GM12878 (cell line): ENCODE measurements at regions not wholly inside any gene's neighbourhood (a gene's known extent, or its start where the extent isn't known, plus 50 kb on each side); places are given as distances from the start of the nearest gene placed in this dataset.

Experiments used
- ATAC-seq: fragments of 200-7000 bp; cut with Tn5 transposase; 3 replicates; pipeline ENCODE4 v1.9.1; 2020; ENCODE audit warnings: mild to moderate bottlenecking, moderate library complexity
- BruUV-seq: library from RNA; stranded (reverse); fragments of 400-500 nt; replicated peaks from 2 replicates; lab custom pipeline; 2021; lab: Mats Ljungman, UMichigan
- CTCF ChIA-PET: fragments of 300-600 bp; sonication (Branson Sonifier 250); formaldehyde crosslinking; extraction: SDS; loops from one replicate; lab custom pipeline; 2021; ENCODE audit warnings: inconsistent platforms; lab: Yijun Ruan, JAX
- POLR2A ChIA-PET: fragments of 350-600 bp; formaldehyde crosslinking; extraction: SDS; loops from one replicate; lab custom pipeline; 2021; ENCODE audit warnings: inconsistent platforms; lab: Charles Lee
- RAD21 ChIA-PET: fragments of 300-600 bp; sonication (Branson Sonifier 250); formaldehyde crosslinking; loops from one replicate; lab custom pipeline; 2023; ENCODE audit warnings: antibody characterized with exemption; ENCODE audit not compliant: unreplicated experiment; lab: Charles Lee
- SMC1A ChIA-PET: fragments of 300-600 bp; sonication (Branson Sonifier 250); formaldehyde crosslinking; loops from one replicate; lab custom pipeline; 2023; ENCODE audit not compliant: unreplicated experiment, uncharacterized antibody; lab: Charles Lee
- DNase-seq: peaks from one replicate; pipeline ENCODE4 v3.0.0-alpha.2; 2011; ENCODE audit warnings: low read depth, low spot score
- FAIRE-seq: peaks from 3 replicates; lab custom pipeline; 2011; peaks lifted over from hg19 to GRCh38; lab: Jason Lieb, UNC
- H2AFZ ChIP-seq: 2 replicates; pipeline ENCODE4 v1.6.0; 2011; ENCODE audit warnings: low read depth, low read length, control low read depth; ENCODE audit not compliant: control insufficient read depth
- H3K27ac ChIP-seq: 2 replicates; pipeline ENCODE4 v1.5.1; 2011; ENCODE audit warnings: control low read depth; ENCODE audit not compliant: control insufficient read depth, insufficient read depth
- H3K27me3 ChIP-seq, 2 experiments: replicated peaks in 1 of 2; 2 replicates each; pipeline versions ENCODE4 v1.6.0 to v1.6.1; 2011; ENCODE audit warnings: low read length in 1 of 2; ENCODE audit not compliant: control insufficient read depth in 2 of 2, insufficient read depth in 2 of 2
- H3K36me3 ChIP-seq, 2 experiments: 2 replicates each; pipeline ENCODE4 v1.5.1; 2011; ENCODE audit warnings: low read length in 1 of 2; ENCODE audit not compliant: control insufficient read depth in 2 of 2, insufficient read depth in 2 of 2
- H3K4me1 ChIP-seq: 2 replicates; pipeline ENCODE4 v1.6.1; 2011; ENCODE audit warnings: mild to moderate bottlenecking, low read length, moderate library complexity, mixed read lengths; ENCODE audit not compliant: control insufficient read depth, insufficient read depth
- H3K4me2 ChIP-seq: 2 replicates; pipeline ENCODE4 v1.6.0; 2011; ENCODE audit warnings: control low read depth; ENCODE audit not compliant: control insufficient read depth, insufficient read depth
- H3K4me3 ChIP-seq: fragments of 200-600 bp; sonication (generic); 2 replicates; pipeline ENCODE4 v1.5.1; 2016
- H3K79me2 ChIP-seq: 2 replicates; pipeline ENCODE4 v1.6.0; 2011; ENCODE audit warnings: low read length; ENCODE audit not compliant: control insufficient read depth, insufficient read depth
- H3K9ac ChIP-seq: 2 replicates; pipeline ENCODE4 v1.8.0; 2011; ENCODE audit warnings: low read length, control low read depth, mixed read lengths; ENCODE audit not compliant: control insufficient read depth, insufficient read depth
- H3K9me3 ChIP-seq: replicated peaks from 3 replicates; pipeline ENCODE4 v1.5.1; 2011; ENCODE audit warnings: mild to moderate bottlenecking, low read length; ENCODE audit not compliant: control insufficient read depth, insufficient read depth
- H4K20me1 ChIP-seq: 2 replicates; pipeline ENCODE4 v1.6.0; 2011; ENCODE audit not compliant: control insufficient read depth, insufficient read depth
- BACH1 ChIP-seq: fragments of 450-650 bp; IDR thresholded peaks from 2 replicates; pipeline ENCODE4 v1.6.1; 2017; ENCODE audit warnings: mild to moderate bottlenecking, borderline replicate concordance
- CBFB ChIP-seq: IDR thresholded peaks from 2 replicates; pipeline ENCODE4 v1.6.1; 2016; ENCODE audit warnings: antibody characterized with exemption, low read depth
- EED ChIP-seq: sonication (generic); IDR thresholded peaks from 2 replicates; pipeline ENCODE4 v1.6.1; 2016; ENCODE audit warnings: antibody characterized with exemption, low read depth
- KDM1A ChIP-seq: fragments of 200-600 bp; sonication (generic); IDR thresholded peaks from 2 replicates; pipeline ENCODE4 v1.6.1; 2016; ENCODE audit warnings: borderline replicate concordance
- NR2C2 ChIP-seq: IDR thresholded peaks from 2 replicates; pipeline ENCODE4 v1.6.1; 2011; ENCODE audit warnings: borderline replicate concordance, low read depth; ENCODE audit not compliant: control insufficient read depth, insufficient read length
- RUNX3 ChIP-seq: IDR thresholded peaks from 2 replicates; pipeline ENCODE4 v1.6.1; 2012; ENCODE audit warnings: low read length, inconsistent platforms
- SIX5 ChIP-seq: IDR thresholded peaks from 2 replicates; pipeline ENCODE4 v1.6.1; 2011; ENCODE audit warnings: mild to moderate bottlenecking, low read depth, low read length, moderate library complexity; ENCODE audit not compliant: severe bottlenecking
- TCF3 ChIP-seq: IDR thresholded peaks from 2 replicates; pipeline ENCODE4 v1.6.1; 2012; ENCODE audit warnings: low read depth, mild to moderate bottlenecking, low read length, borderline replicate concordance; ENCODE audit not compliant: insufficient read depth
- WGBS: methylation state at CpG from one replicate; pipeline ENCODE4 v1.1.6; 2016; ENCODE audit warnings: low lambda C conversion rate; ENCODE audit not compliant: insufficient replicate concordance, insufficient coverage; ENCODE audit errors: missing lambda C conversion rate; 5-methylcytosine and 5-hydroxymethylcytosine counted together
- in situ Hi-C: fragments of 300-500 bp; cut with MboI; formaldehyde crosslinking; loops from 9 replicates; pipeline ENCODE4 v1.14.3; 2018; ENCODE audit warnings: mixed read lengths
- intact Hi-C: fragments of 100-400 bp; cut with micrococcal nuclease; formaldehyde crosslinking; loops from one replicate; pipeline ENCODE4 v1.14.2; 2022; ENCODE audit not compliant: unreplicated experiment
- TF ChIP-seq, protein P1 (sequence below): fragments of 450-650 bp; IDR thresholded peaks from 2 replicates; pipeline ENCODE4 v1.6.1; 2016; ENCODE audit warnings: mild to moderate bottlenecking
- TF ChIP-seq, protein P2 (sequence below): IDR thresholded peaks from 2 replicates; pipeline ENCODE4 v1.6.1; 2012; ENCODE audit warnings: low read depth, low read length, improper control_type of control experiment
- TF ChIP-seq, protein P3 (sequence below): fragments of 450-650 bp; IDR thresholded peaks from 2 replicates; pipeline ENCODE4 v1.6.1; 2017; ENCODE audit warnings: mild to moderate bottlenecking, moderate library complexity

DNA sequence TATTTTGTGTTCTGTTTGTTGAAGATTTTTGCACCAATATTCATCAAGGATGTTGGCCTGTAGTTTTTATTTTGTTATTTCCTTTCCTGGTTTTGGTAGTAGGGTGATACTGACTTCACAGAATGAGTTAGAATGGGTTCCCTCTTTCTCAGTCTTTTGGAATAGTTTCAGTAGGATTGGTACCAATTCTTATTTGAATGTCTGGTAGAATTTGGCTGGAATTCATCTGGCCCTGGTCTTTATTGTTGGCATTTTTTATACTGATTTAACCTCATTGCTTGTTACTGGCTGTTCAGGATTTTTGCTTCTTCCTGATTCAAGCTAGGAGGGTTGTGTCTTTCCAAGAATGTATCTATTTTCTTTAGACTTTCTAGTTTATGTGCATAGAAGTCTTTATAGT lies 263.7 kb downstream of the SOX11 start:
- Histone ChIP-seq H3K36me3 (no peaks in the 10 kb centered on the region), H3K4me1 (no peaks in the 10 kb centered on the region), H3K4me2 (no peak overlapping the region), H3K4me3 (no peak overlapping the region), H3K27me3 (no peaks in the 10 kb centered on the region), H2AFZ (no peak overlapping the region), H3K79me2 (no peaks in the 10 kb centered on the region), H3K27ac (no peak overlapping the region), H4K20me1 (no peaks in the 10 kb centered on the region), H3K9me3 (no peaks in the 10 kb centered on the region), H3K9ac (no peak overlapping the region)
- intact Hi-C loops (no loop called here), in situ Hi-C loops (no loop called here)
- ATAC-seq (no peak), FAIRE-seq (no peak), DNase-seq (no peak)
- no TSS peak for BruUV-seq
- no peak for TF ChIP-seq NR2C2
- TF ChIP-seq KDM1A, result no peak
- RAD21 ChIA-PET, result no interaction called here
- POLR2A ChIA-PET, result no interaction called here
- SMC1A ChIA-PET, result no interaction called here
- CTCF ChIA-PET, result no interaction called here

DNA sequence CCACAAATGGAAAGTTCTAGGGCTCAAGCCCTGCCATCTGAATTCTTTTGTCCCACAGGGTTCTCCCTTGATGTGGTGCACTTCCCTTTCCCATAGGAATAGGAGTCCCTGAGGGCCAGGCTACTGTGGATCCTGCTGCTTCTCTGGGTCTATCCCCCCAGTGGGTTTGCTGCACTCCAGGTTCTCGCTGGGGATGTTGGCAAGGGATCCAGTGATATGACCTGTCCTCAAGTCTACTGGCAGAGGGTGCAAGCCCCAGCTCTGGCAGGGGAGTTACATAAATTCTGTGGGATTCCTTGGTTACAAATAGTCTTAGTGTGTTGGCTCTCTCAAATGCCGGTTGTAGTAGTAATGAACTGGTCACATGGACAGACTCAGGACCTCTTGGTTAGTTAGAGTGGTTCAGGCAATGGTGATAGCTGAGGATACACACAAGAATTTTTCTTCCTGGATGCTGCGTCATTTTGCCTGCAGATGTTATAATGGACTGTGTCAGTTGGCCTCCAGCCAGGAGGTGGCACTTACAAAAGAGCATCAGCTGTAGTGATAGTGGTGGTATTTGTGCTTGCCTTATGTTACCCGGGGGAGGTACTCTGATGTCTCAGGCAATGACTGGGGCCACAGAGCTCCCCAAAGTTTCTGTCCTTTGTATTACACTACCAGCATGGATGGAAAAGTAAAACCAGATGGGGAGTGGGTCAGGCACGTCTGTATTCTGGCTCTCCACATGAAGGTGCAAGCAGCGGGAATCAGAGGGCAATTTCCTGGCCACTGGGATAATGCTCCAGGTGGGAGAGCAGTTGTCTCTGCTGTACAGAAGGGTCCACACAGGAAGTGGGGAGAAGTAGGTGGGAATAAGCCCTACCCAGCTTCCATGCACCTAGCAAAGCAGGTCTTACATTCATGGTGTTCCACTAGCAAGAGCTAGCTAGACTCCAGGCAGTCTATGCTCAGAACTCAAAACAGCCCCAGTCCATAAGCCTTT lies 267.9 kb downstream of the SOX11 start:
- no TSS peak for BruUV-seq
- TF ChIP-seq TCF3 (no peak), BACH1 (no peak), RUNX3 (no peak), EED (no peak), SIX5 (no peak), CBFB (no peak)
- TF ChIP-seq, protein P1, sequence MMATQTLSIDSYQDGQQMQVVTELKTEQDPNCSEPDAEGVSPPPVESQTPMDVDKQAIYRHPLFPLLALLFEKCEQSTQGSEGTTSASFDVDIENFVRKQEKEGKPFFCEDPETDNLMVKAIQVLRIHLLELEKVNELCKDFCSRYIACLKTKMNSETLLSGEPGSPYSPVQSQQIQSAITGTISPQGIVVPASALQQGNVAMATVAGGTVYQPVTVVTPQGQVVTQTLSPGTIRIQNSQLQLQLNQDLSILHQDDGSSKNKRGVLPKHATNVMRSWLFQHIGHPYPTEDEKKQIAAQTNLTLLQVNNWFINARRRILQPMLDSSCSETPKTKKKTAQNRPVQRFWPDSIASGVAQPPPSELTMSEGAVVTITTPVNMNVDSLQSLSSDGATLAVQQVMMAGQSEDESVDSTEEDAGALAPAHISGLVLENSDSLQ, result no peak
- TF ChIP-seq, protein P2, sequence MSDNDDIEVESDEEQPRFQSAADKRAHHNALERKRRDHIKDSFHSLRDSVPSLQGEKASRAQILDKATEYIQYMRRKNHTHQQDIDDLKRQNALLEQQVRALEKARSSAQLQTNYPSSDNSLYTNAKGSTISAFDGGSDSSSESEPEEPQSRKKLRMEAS, result no peak
- TF ChIP-seq, protein P3, sequence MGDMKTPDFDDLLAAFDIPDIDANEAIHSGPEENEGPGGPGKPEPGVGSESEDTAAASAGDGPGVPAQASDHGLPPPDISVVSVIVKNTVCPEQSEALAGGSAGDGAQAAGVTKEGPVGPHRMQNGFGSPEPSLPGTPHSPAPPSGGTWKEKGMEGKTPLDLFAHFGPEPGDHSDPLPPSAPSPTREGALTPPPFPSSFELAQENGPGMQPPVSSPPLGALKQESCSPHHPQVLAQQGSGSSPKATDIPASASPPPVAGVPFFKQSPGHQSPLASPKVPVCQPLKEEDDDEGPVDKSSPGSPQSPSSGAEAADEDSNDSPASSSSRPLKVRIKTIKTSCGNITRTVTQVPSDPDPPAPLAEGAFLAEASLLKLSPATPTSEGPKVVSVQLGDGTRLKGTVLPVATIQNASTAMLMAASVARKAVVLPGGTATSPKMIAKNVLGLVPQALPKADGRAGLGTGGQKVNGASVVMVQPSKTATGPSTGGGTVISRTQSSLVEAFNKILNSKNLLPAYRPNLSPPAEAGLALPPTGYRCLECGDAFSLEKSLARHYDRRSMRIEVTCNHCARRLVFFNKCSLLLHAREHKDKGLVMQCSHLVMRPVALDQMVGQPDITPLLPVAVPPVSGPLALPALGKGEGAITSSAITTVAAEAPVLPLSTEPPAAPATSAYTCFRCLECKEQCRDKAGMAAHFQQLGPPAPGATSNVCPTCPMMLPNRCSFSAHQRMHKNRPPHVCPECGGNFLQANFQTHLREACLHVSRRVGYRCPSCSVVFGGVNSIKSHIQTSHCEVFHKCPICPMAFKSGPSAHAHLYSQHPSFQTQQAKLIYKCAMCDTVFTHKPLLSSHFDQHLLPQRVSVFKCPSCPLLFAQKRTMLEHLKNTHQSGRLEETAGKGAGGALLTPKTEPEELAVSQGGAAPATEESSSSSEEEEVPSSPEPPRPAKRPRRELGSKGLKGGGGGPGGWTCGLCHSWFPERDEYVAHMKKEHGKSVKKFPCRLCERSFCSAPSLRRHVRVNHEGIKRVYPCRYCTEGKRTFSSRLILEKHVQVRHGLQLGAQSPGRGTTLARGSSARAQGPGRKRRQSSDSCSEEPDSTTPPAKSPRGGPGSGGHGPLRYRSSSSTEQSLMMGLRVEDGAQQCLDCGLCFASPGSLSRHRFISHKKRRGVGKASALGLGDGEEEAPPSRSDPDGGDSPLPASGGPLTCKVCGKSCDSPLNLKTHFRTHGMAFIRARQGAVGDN, result no peak

More for the DNA sequence above, 267.9 kb downstream of the SOX11 start:
- Histone ChIP-seq H3K4me3 (no peak overlapping the region), H3K4me2 (no peak overlapping the region), H3K9ac (no peak overlapping the region), H2AFZ (no peak overlapping the region), H4K20me1 (no peaks in the 10 kb centered on the region), H3K9me3 (no peaks in the 10 kb centered on the region), H3K4me1 (no peaks in the 10 kb centered on the region), H3K27me3 (no peaks in the 10 kb centered on the region), H3K79me2 (no peaks in the 10 kb centered on the region), H3K36me3 (no peaks in the 10 kb centered on the region), H3K27ac (no peak overlapping the region)
- FAIRE-seq (no peak), ATAC-seq (no peak), DNase-seq (no peak)
- ChIA-PET POLR2A (no interaction called here), SMC1A (no interaction called here), CTCF (no interaction called here), RAD21 (no interaction called here)
- intact Hi-C loops, result no loop called here
- in situ Hi-C loops, result no loop called here
- WGBS, result 18% methylated on average over 6 of the region's 6 CpGs
